ENCODE measurements at regions not wholly inside any gene's neighbourhood (a gene's known extent, or its start where the extent isn't known, plus 50 kb on each side); places are given as distances from the start of the nearest gene placed in this dataset.
"Not testable (repeated sequence)": the region's sequence is repeated elsewhere in the genome, so short reads cannot be mapped to it uniquely, and the experiment has no call there.

DNA sequence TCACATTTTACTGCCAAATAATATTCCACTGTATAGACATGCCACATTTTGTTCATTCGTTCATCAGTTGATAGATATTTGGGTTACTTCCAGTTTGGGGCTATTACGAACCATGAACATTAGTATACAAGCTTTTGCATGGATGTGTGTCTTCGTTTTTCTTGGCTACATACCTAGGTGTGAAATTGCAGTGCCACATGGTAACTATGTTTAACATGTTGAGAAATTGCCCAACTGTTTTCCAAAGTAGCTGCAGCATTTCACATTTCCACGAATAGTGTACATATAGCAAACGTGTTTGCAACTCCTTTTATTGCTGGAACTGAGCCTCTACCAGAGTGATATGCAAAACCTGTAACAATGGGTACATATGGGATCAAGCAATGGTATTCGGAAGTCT lies 221.5 kb downstream of the VEGFC start:
- no peak for DNase-seq (ENCODE audit: low spot score)

- DNase-seq (ENCODE audit: low spot score), result no peak
Measured at GRCh38 chr4:176575141-176575730, 217.5 kb downstream of the VEGFC start.

DNA sequence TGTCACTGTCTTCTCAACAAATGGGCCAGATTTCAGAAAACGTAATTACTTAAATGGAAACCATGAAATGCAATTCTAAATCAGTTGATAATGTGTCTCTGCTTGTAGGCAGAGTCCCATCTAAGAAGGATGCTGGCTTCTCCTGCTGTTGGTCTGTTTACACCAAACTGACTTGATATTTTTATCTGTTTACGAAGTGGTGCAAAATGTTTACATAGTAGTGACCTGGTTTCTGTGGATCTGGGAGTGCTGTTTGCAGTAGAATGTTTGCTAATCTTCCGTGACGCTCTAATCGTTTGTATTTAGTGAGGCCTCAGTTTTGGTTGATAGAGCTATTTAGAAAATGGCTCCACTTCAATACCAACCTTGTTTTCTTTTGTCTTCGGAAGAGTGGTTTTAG lies 213.5 kb downstream of the VEGFC start:
- no peak for DNase-seq (ENCODE audit: low spot score)

DNA sequence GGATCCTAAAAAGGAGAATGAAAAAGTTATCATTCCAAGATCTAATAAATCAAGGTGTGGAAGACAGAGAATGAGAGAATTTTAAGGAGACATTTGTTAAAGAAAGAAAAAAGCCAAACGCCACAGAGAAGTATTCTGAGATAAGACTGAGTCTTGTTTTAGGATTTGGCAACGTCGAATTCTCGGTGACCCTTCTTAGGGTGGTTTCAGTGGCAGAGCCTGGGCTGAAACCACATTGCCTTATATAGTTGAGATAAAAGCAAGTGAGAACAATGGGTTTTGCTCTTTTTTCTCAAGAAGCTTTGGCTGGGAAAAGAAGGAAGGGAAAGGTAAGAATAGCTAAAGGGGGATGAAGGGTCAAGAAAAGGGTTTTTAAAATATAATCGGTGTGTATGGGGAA lies 209.4 kb downstream of the VEGFC start:
- no peak for DNase-seq (ENCODE audit: low spot score)

- no peak for DNase-seq (ENCODE audit: low spot score)
Measured at GRCh38 chr4:176584031-176584606, 208.6 kb downstream of the VEGFC start.

- DNase-seq (ENCODE audit: low spot score), result no peak
Measured at GRCh38 chr4:176587920-176588319, 204.8 kb downstream of the VEGFC start.

- no peak for DNase-seq (ENCODE audit: low spot score)
Measured at GRCh38 chr4:176588436-176588835, 204.3 kb downstream of the VEGFC start.

DNA sequence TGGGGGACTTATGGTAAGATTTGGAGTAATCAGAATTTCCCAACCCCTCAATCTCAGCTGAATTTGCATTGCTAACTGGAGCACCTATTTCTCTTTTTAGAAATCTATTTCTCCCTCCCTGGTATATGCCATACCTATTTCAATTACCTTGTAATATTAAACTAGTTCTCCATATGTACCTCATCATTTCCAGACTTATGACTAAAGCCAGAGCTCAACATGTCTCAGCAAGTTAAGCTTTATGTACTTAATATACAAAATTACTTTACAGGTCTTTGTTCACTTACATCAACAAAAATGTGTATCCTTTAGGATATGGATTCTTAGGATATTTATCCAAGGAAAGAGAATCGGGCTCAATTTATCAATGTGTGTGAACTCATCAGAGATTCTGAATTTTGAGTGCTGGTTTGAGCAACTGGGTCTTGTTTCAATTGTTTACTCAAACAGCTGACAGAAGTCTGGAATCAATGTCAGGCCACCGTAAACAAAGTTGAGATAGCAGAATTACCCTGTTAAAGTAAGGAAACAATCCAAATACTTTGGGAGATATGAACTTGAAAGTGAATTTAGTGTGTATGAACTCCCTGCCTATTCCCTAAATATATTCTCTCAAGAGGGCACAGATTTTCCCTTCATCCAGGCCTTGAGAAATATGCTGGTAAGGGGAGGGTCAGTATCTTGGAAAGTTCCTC lies 199.6 kb downstream of the VEGFC start:
- DNase-seq (ENCODE audit: low spot score), result no peak

DNA sequence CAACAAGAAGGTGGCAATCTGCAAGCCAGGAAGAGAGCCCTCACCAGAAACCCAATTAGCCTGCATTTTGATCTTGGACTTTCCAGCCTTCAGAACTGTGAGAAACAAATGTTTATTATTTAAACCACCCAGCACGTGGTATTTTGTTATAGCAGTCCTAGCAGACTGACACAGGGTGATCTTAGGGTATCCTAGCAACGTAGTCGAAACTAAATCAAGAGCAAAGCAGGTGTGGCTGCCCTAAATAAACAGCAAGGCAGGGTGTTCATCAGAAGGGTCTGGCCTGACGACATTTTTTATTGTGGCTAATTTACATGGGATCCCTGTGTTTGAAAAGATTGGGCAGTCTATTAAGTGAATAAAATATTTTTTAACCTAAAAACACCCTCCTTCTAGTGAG lies 198.8 kb downstream of the VEGFC start:
- DNase-seq (ENCODE audit: low spot score), result no peak

GRCh38 chr4:176595257-176595656 lies 197.5 kb downstream of the VEGFC start:
- no peak for DNase-seq (ENCODE audit: low spot score)

DNA sequence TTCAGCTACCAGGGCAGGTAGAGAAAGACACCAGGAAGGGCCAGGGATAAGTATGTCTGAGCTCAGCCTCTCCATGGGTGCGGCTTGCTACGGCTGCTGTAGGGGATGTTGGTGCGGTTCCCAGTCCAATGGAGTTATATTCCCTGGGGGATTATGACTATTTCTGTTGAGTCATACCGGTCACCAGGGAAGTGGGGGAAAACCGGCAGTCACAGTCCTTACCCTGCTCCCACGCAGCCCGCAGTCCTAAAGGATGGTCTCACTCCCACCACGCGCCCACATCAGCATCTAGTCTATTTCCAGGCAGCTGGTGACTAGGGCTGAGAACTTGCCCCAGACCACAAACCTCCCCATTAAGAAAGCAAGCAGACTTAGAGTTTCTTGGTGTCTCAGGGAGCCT lies 191.6 kb downstream of the VEGFC start:
- DNase-seq (ENCODE audit: low spot score), result peak; percentile 20

DNA sequence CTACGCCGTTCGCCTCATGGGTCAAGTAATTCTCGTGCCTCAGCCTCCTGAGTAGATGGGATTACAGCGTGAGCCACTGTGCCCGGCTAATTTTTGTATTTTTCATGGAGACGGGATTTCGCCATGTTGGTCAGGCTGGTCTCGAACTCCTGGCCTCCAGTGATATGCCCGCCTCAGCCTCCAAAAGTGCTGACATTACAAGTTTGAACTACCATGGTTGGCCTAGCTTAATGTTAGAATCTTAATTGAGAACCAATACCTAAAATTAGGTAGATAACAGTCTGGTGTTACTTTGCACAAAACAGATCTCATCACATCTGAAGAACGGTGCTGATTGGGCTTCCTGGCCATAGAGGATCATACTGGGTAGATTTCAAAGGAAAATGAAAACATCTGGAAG lies 184.9 kb downstream of the VEGFC start:
- no peak for DNase-seq (ENCODE audit: low spot score)

GRCh38 chr4:176608346-176608745 lies 184.4 kb downstream of the VEGFC start:
- DNase-seq (ENCODE audit: low spot score), result no peak

- no peak for DNase-seq (ENCODE audit: low spot score)
Measured at GRCh38 chr4:176610594-176610993, 182.1 kb downstream of the VEGFC start.

- DNase-seq (ENCODE audit: low spot score), result no peak
Measured at GRCh38 chr4:176611381-176611780, 181.3 kb downstream of the VEGFC start.

- DNase-seq (ENCODE audit: low spot score), result no peak
Measured at GRCh38 chr4:176611951-176612350, 180.8 kb downstream of the VEGFC start.

GRCh38 chr4:176614793-176615192 lies 177.9 kb downstream of the VEGFC start:
- no peak for DNase-seq (ENCODE audit: low spot score)

DNA sequence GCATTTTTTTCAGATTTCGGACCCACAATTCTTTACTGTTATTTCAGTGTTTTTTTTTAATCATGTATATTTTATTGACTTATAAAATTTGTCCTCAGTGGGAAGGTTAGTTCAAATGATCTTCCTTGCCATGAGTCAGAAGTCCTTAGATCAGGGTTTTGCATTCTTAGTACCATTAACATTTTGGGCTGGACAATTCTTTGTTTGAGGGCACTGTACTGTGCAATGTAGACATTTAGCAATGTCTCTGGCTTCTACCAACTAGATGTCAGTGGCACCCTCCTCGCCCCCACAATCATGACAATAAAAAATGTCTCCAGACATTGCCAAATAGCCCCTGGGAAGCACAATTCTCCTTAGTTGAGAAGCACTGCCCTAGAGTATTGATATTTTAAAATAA lies 176.6 kb downstream of the VEGFC start:
- no peak for DNase-seq (ENCODE audit: low spot score)

GRCh38 chr4:176618138-176618537 lies 174.6 kb downstream of the VEGFC start:
- DNase-seq (ENCODE audit: low spot score), result no peak

DNA sequence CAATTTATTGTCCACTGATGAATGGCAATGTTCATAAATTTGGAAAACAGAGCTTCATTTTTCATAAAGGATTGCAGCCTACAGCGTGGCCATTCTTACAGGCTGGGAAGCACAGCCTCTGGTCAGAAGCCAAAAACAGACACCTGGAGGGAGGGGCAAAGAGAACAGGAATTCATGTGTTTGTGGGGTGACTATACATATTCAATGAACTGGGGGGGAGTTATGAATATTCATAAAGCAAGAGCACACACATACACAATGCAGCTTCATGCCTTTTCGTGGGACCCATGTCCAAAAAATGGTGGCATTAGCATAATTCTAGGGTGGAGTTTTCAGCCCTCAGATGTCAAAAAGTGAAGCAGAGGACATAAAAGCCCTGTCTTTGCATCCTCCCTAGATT lies 173.3 kb downstream of the VEGFC start:
- DNase-seq (ENCODE audit: low spot score), result no peak

DNA sequence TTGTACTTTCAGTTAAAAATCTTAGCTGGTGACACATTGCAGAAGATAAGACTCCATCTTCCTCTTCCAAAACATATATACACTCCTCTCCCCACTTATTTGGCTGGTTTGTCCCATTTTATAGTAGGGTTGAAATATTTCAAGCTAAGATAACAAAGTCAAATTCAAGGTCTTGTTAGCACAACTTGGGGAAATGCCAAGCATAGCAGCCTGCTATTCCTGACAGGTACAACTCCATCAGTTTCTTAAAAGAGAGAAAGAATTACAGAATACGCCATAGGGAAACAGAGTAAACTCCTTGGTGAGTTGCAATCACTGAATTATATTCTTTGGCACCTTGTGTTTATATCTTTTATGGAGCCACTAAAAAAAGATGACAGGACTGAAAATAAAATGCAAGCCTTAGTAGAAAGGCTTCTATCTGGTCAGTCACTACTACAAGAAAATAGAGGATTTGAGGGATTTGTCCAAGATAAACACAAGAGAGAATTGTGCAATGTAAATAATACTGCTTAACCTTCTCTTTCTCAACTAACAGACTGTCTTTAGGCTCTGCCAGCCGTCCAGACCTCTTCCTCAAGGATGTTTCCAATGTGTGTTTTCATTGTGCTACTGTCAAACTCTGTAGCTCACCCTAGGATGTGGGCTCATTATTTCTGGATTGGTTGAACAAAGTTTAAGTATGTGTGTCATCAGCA lies 170.3 kb downstream of the VEGFC start:
- no peak for DNase-seq (ENCODE audit: low spot score)

DNA sequence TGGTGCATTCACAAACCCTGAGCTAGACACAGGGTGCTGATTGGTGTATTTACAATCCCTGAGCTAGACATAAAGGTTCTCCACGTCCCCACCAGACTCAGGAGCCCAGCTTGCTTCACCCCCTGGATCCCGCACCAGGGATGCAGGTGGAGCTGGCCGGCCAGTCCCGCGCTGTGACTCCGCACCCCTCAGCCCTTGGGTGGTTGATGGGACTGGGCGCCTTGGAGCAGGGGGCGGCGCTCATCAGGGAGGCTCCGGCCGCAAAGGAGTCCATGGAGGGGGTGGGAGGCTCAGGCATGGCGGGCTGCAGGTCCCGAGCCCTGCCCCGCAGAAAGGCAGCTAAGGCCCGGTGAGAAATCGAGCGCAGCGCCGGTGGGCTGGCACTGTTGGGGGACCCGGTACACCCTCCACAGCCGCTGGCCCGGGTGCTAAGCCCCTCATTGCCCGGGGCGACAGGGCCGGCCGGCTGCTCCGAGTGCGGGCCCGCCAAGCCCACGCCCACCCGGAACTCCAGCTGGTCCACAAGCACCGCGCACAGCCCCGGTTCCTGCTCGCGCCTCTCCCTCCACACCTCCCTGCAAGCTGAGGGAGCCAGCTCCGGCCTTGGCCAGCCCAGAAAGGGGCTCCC lies 167.6 kb downstream of the VEGFC start:
- DNase-seq (ENCODE audit: low spot score), result not testable (repeated sequence)

DNA sequence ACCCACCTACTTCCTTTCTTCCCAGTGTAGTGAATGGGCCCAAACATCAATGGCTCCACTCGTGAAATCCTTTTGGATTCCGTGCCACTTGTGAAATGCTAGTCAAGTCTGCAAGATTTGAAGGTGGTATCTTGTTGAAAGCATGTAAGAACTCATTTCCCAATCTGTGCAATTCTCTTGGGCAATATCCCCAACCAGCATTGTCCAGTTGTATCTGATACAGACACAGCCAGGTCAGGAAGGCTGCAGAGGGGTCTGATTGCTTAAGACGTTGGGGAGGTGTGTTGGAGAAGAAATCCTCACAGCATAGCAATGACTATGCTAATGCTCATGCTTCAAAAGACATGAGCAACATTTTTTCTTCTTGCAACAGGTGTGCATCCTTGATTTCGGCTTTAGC lies 164.8 kb downstream of the VEGFC start:
- DNase-seq (ENCODE audit: low spot score), result no peak

All from COLO829 (cell line).